HCT116 (cell line): ENCODE measurements at regions not wholly inside any gene's neighbourhood (a gene's known extent, or its start where the extent isn't known, plus 50 kb on each side); places are given as distances from the start of the nearest gene placed in this dataset.

Source experiments
- ATAC-seq: fragments of 200-7000 bp; cut with Tn5 transposase; 2 replicates; pipeline ENCODE4 v1.9.1; 2020; ENCODE audit warnings: mild to moderate bottlenecking, moderate library complexity
- BruUV-seq: library from RNA; stranded (reverse); fragments of 400-500 nt; replicated peaks from 2 replicates; lab custom pipeline; 2021; lab: Mats Ljungman, UMichigan
- CTCF ChIA-PET: fragments of 300-600 bp; sonication (Branson Sonifier 250); formaldehyde crosslinking; loops from one replicate; lab custom pipeline; 2021; ENCODE audit warnings: antibody characterized with exemption; lab: Charles Lee
- POLR2A ChIA-PET: fragments of 300-600, 350-600 bp; sonication (Branson Sonifier 250); formaldehyde crosslinking; loops from one replicate; lab custom pipeline; 2021; ENCODE audit warnings: antibody characterized with exemption; lab: Charles Lee
- RAD21 ChIA-PET, 2 experiments: fragments of 300-600 bp; sonication (Branson Sonifier 250); formaldehyde crosslinking; loops; one replicate each; lab custom pipeline; 2023; ENCODE audit warnings: low total read pairs in 2 of 2; ENCODE audit not compliant: uncharacterized antibody in 2 of 2, unreplicated experiment in 2 of 2, low non-redundant PET in 1 of 2; lab: Charles Lee
- DNase-seq: peaks from one replicate; pipeline ENCODE4 v3.0.0-alpha.2; 2010; ENCODE audit warnings: low read depth, low spot score
- H2AFZ ChIP-seq: fragments of 200-600 bp; shearing (Covaris generic), sonication (generic); 2 replicates; pipeline ENCODE4 v1.6.1; 2017; ENCODE audit warnings: low read depth, mixed run types, mixed read lengths, antibody characterized with exemption, low read length; ENCODE audit not compliant: poor library complexity, severe bottlenecking
- H3K27ac ChIP-seq: 2 replicates; pipeline ENCODE4 v1.5.1; 2012; ENCODE audit warnings: low read depth, low read length
- H3K27me3 ChIP-seq: fragments of 200-600 bp; sonication (generic); 2 replicates; pipeline ENCODE4 v1.6.1; 2016; ENCODE audit warnings: mixed run types, low read length, mixed read lengths; ENCODE audit not compliant: insufficient read depth
- H3K36me3 ChIP-seq, 2 experiments: fragments of 200-500 bp in 1 of 2; fragments of 200-600 bp in 1 of 2; sonication (Bioruptor generic) in 1 of 2; sonication (generic) in 1 of 2; 2 replicates each; pipeline versions ENCODE4 v1.5.1 to v1.6.1; 2014 to 2016; ENCODE audit warnings: low read length in 2 of 2, inconsistent platforms in 1 of 2, mixed read lengths in 1 of 2, mixed run types in 1 of 2; ENCODE audit not compliant: insufficient read depth in 2 of 2, control insufficient read depth in 1 of 2
- H3K4me1 ChIP-seq, 2 experiments: fragments of 200-600 bp in 1 of 2; sonication (generic) in 1 of 2; 2 replicates each; pipeline versions ENCODE4 v1.5.1 to v1.6.1; 2012 to 2017; ENCODE audit warnings: low read length in 2 of 2, inconsistent platforms in 1 of 2, mild to moderate bottlenecking in 1 of 2, mixed read lengths in 1 of 2, mixed run types in 1 of 2, moderate library complexity in 1 of 2; ENCODE audit not compliant: insufficient read depth in 2 of 2, control insufficient read depth in 1 of 2
- H3K4me2 ChIP-seq: fragments of 200-600 bp; sonication (generic); 2 replicates; pipeline ENCODE4 v1.6.1; 2017; ENCODE audit warnings: mixed run types, low read length, mixed read lengths
- H3K4me3 ChIP-seq, 2 experiments: fragments of 200-600 bp in 1 of 2; sonication (generic) in 1 of 2; replicated peaks in 1 of 2; 2 replicates each; pipeline ENCODE4 v1.5.1; 2011 to 2016; ENCODE audit warnings: low read length in 2 of 2, control low read depth in 1 of 2, low read depth in 1 of 2, mild to moderate bottlenecking in 1 of 2, mixed read lengths in 1 of 2, mixed run types in 1 of 2
- H3K79me2 ChIP-seq: fragments of 200-600 bp; sonication (generic); 2 replicates; pipeline ENCODE4 v1.6.1; 2017; ENCODE audit warnings: mild to moderate bottlenecking, mixed run types, low read length, moderate library complexity, mixed read lengths; ENCODE audit not compliant: insufficient read depth
- H3K9ac ChIP-seq: fragments of 200-600 bp; sonication (generic); 2 replicates; pipeline ENCODE4 v1.6.1; 2016; ENCODE audit warnings: low read length, mixed read lengths
- H3K9me2 ChIP-seq: fragments of 200-600 bp; sonication (generic), shearing (Covaris generic); 2 replicates; pipeline ENCODE4 v1.6.1; 2017; ENCODE audit warnings: mixed run types, mild to moderate bottlenecking, moderate library complexity; ENCODE audit not compliant: insufficient read depth
- H3K9me3 ChIP-seq, 2 experiments: fragments of 200-500 bp in 1 of 2; fragments of 200-600 bp in 1 of 2; sonication (Bioruptor generic) in 1 of 2; sonication (generic) in 1 of 2; 2 replicates each; pipeline ENCODE4 v1.6.1; 2014 to 2017; ENCODE audit warnings: low read length in 2 of 2, mixed read lengths in 2 of 2, inconsistent platforms in 1 of 2, low read depth in 1 of 2, mild to moderate bottlenecking in 1 of 2, mixed run types in 1 of 2, moderate library complexity in 1 of 2; ENCODE audit not compliant: control insufficient read depth in 1 of 2, insufficient read depth in 1 of 2
- H4K20me1 ChIP-seq: fragments of 200-600 bp; sonication (generic), shearing (Covaris generic); 2 replicates; pipeline ENCODE4 v1.6.1; 2017; ENCODE audit warnings: mixed run types, mild to moderate bottlenecking, moderate library complexity; ENCODE audit not compliant: insufficient read depth
- CEBPB ChIP-seq: IDR thresholded peaks from 2 replicates; pipeline ENCODE4 v1.6.1; 2012; ENCODE audit warnings: low read depth
- ELF1 ChIP-seq: IDR thresholded peaks from 2 replicates; pipeline ENCODE4 v1.6.1; 2012; ENCODE audit warnings: low read depth, borderline replicate concordance
- JUND ChIP-seq: IDR thresholded peaks from 2 replicates; pipeline ENCODE4 v1.6.1; 2012
- RAD21 ChIP-seq: IDR thresholded peaks from 2 replicates; pipeline ENCODE4 v1.6.1; 2012; ENCODE audit warnings: low read depth, mild to moderate bottlenecking
- SRF ChIP-seq: IDR thresholded peaks from 2 replicates; pipeline ENCODE4 v1.6.1; 2012; ENCODE audit warnings: low read depth
- TCF7L2 ChIP-seq: IDR thresholded peaks from 2 replicates; pipeline ENCODE4 v1.7.0; 2011; ENCODE audit warnings: borderline replicate concordance, inconsistent platforms; ENCODE audit not compliant: insufficient read depth, insufficient read length; ENCODE audit errors: extremely low read depth
- ZFX ChIP-seq: fragments of 450-650 bp; IDR thresholded peaks from 2 replicates; pipeline ENCODE4 v1.6.1; 2017
- ZNF274 ChIP-seq: fragments of 200-500 bp; sonication (Bioruptor generic); IDR thresholded peaks from 2 replicates; pipeline ENCODE4 v1.6.1; 2014; ENCODE audit warnings: mild to moderate bottlenecking, low read depth, low read length, inconsistent platforms
- intact Hi-C: fragments of 100-400 bp; cut with micrococcal nuclease; formaldehyde crosslinking; loops from 2 replicates; pipeline ENCODE4 v1.10.0; 2022
- TF ChIP-seq, protein P1 (sequence below): IDR thresholded peaks from 2 replicates; pipeline ENCODE4 v1.6.1; 2012
- TF ChIP-seq, protein P2 (sequence below): IDR thresholded peaks from 2 replicates; pipeline ENCODE4 v1.6.1; 2012; ENCODE audit warnings: low read depth
- TF ChIP-seq, protein P3 (sequence below), 3 experiments: fragments of 200-600 bp in 1 of 3; sonication (generic) in 1 of 3; IDR thresholded peaks in 2 of 3; conservative IDR thresholded peaks in 1 of 3; 2 replicates each; pipeline ENCODE4 v1.5.1; 2012 to 2017; ENCODE audit warnings: low read depth in 2 of 3, low read length in 2 of 3, antibody characterized with exemption in 1 of 3, borderline replicate concordance in 1 of 3, control low read depth in 1 of 3, mild to moderate bottlenecking in 1 of 3, mixed read lengths in 1 of 3, mixed run types in 1 of 3, moderate library complexity in 1 of 3; ENCODE audit not compliant: insufficient read depth in 1 of 3

DNA sequence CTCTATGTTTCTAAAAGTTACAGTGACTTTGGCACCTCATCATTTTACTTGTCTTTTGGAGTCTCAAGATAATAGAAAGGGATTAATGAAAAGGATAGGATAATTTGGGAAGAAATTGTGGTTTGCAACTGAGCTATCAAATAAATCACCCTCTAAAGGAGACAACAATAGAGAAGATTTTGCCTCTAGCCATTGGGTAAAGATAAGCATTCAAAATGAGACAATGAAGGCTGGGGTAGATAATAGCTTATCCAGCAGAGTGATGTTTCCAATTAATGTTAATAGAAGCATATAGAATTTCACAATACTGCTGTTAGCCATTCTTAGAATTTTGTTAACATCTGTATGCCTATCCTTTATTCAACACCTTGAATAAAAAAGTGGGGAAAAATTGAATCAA, 1177.6 kb downstream of the ADGRL3 start:
- Histone ChIP-seq H3K4me3 (no peak overlapping the region), H3K4me1 (no peaks in the 10 kb centered on the region), H3K4me2 (no peak overlapping the region), H3K79me2 (no peaks in the 10 kb centered on the region), H3K9me3 (peaks cover 11 to 31% of the 10 kb centered on the region in 2 experiments; a peak in 2 of 4 replicates), H3K36me3 (no peaks in the 10 kb centered on the region), H3K9me2 (no peaks in the 10 kb centered on the region), H2AFZ (no peak overlapping the region), H3K27ac (no peak overlapping the region), H3K9ac (no peak overlapping the region), H3K27me3 (no peaks in the 10 kb centered on the region), H4K20me1 (no peaks in the 10 kb centered on the region)
- ChIA-PET POLR2A (no interaction called here), CTCF (no interaction called here), RAD21 (no interaction called here)
- DNase-seq (no peak), ATAC-seq (no peak)
- TF ChIP-seq, protein P1, sequence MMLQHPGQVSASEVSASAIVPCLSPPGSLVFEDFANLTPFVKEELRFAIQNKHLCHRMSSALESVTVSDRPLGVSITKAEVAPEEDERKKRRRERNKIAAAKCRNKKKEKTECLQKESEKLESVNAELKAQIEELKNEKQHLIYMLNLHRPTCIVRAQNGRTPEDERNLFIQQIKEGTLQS, result no peak
- no peak for TF ChIP-seq ZNF274
- no peak for TF ChIP-seq JUND
- TF ChIP-seq ZFX, result no peak
- TF ChIP-seq CEBPB, result no peak
- TF ChIP-seq ELF1, result no peak
- TF ChIP-seq, protein P2, sequence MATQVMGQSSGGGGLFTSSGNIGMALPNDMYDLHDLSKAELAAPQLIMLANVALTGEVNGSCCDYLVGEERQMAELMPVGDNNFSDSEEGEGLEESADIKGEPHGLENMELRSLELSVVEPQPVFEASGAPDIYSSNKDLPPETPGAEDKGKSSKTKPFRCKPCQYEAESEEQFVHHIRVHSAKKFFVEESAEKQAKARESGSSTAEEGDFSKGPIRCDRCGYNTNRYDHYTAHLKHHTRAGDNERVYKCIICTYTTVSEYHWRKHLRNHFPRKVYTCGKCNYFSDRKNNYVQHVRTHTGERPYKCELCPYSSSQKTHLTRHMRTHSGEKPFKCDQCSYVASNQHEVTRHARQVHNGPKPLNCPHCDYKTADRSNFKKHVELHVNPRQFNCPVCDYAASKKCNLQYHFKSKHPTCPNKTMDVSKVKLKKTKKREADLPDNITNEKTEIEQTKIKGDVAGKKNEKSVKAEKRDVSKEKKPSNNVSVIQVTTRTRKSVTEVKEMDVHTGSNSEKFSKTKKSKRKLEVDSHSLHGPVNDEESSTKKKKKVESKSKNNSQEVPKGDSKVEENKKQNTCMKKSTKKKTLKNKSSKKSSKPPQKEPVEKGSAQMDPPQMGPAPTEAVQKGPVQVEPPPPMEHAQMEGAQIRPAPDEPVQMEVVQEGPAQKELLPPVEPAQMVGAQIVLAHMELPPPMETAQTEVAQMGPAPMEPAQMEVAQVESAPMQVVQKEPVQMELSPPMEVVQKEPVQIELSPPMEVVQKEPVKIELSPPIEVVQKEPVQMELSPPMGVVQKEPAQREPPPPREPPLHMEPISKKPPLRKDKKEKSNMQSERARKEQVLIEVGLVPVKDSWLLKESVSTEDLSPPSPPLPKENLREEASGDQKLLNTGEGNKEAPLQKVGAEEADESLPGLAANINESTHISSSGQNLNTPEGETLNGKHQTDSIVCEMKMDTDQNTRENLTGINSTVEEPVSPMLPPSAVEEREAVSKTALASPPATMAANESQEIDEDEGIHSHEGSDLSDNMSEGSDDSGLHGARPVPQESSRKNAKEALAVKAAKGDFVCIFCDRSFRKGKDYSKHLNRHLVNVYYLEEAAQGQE, result no peak
- TF ChIP-seq TCF7L2, result no peak
- TF ChIP-seq SRF, result no peak
- TF ChIP-seq, protein P3, sequence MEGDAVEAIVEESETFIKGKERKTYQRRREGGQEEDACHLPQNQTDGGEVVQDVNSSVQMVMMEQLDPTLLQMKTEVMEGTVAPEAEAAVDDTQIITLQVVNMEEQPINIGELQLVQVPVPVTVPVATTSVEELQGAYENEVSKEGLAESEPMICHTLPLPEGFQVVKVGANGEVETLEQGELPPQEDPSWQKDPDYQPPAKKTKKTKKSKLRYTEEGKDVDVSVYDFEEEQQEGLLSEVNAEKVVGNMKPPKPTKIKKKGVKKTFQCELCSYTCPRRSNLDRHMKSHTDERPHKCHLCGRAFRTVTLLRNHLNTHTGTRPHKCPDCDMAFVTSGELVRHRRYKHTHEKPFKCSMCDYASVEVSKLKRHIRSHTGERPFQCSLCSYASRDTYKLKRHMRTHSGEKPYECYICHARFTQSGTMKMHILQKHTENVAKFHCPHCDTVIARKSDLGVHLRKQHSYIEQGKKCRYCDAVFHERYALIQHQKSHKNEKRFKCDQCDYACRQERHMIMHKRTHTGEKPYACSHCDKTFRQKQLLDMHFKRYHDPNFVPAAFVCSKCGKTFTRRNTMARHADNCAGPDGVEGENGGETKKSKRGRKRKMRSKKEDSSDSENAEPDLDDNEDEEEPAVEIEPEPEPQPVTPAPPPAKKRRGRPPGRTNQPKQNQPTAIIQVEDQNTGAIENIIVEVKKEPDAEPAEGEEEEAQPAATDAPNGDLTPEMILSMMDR (IDR thresholded peaks at IDR 0.05 in 2 of 3, conservative IDR thresholded peaks at IDR 0.05 in 1 of 3; ENCODE audit: borderline replicate concordance in 1 of 3, insufficient read depth in 1 of 3, low read depth in 2 of 3, low read length in 2 of 3), result no peak
- no peak for TF ChIP-seq RAD21
- no TSS peak for BruUV-seq
- intact Hi-C loops, result no loop called here
